ENCODE measurements at regions not wholly inside any gene's neighbourhood (a gene's known extent, or its start where the extent isn't known, plus 50 kb on each side); places are given as distances from the start of the nearest gene placed in this dataset.

- Histone ChIP-seq H3K36me3 (no peaks in the 10 kb centered on the region), H3K4me3 (no peak overlapping the region), H3K27ac (no peak overlapping the region), H3K4me1 (no peaks in the 10 kb centered on the region), H3K9me3 (no peaks in the 10 kb centered on the region), H3K27me3 (no peaks in the 10 kb centered on the region)
- TF ChIP-seq POLR2AphosphoS5 (IDR thresholded peaks at IDR 0.05) = no peak
- no peak for TF ChIP-seq CTCF (IDR thresholded peaks at IDR 0.05)
- TF ChIP-seq EP300 (IDR thresholded peaks at IDR 0.05) = no peak
- TF ChIP-seq POLR2A (IDR thresholded peaks at IDR 0.05) = no peak
- no peak for DNase-seq (ENCODE audit: low spot score in 2 of 2)
These were observed 788.5 kb upstream of the LRRTM1 start for GRCh38 chr2:81093031-81093430.

- H3K4me3 ChIP-seq = no peak overlapping the region
- peaks cover 4% of the 10 kb centered on the region for H3K9me3 ChIP-seq
- no peak for TF ChIP-seq EP300 (IDR thresholded peaks at IDR 0.05)
- TF ChIP-seq POLR2A (IDR thresholded peaks at IDR 0.05) = no peak
- no peak for TF ChIP-seq CTCF (IDR thresholded peaks at IDR 0.05)
- WGBS = 48% methylated on average over 3 of the region's 3 CpGs
- no peaks in the 10 kb centered on the region for H3K4me1 ChIP-seq
- H3K27me3 ChIP-seq = no peaks in the 10 kb centered on the region
- no peak overlapping the region for H3K27ac ChIP-seq
- H3K36me3 ChIP-seq = no peaks in the 10 kb centered on the region
- no peak for DNase-seq (ENCODE audit: low spot score in 2 of 2)
These were observed 783.1 kb upstream of the LRRTM1 start for GRCh38 chr2:81087646-81088045.

GRCh38 chr2:81084101-81084500, 779.5 kb upstream of the LRRTM1 start:
- Histone ChIP-seq H3K9me3 (peaks cover 8% of the 10 kb centered on the region), H3K36me3 (no peaks in the 10 kb centered on the region), H3K27me3 (no peaks in the 10 kb centered on the region), H3K4me1 (no peaks in the 10 kb centered on the region), H3K27ac (no peak overlapping the region), H3K4me3 (no peak overlapping the region)
- DNase-seq (ENCODE audit: low spot score in 2 of 2) = no peak
- TF ChIP-seq EP300 (IDR thresholded peaks at IDR 0.05) = no peak
- TF ChIP-seq CTCF (IDR thresholded peaks at IDR 0.05) = no peak
- no peak for TF ChIP-seq POLR2AphosphoS5 (IDR thresholded peaks at IDR 0.05)
- no peak for TF ChIP-seq POLR2A (IDR thresholded peaks at IDR 0.05)
- WGBS = 20% methylated on average over 1 of the region's 1 CpG

GRCh38 chr2:81078631-81079030, 774.1 kb upstream of the LRRTM1 start:
- no peaks in the 10 kb centered on the region for H3K27me3 ChIP-seq
- H3K4me1 ChIP-seq = no peaks in the 10 kb centered on the region
- H3K36me3 ChIP-seq = no peaks in the 10 kb centered on the region
- no peak overlapping the region for H3K4me3 ChIP-seq
- no peak overlapping the region for H3K27ac ChIP-seq
- WGBS = 84% methylated on average over 2 of the region's 2 CpGs
- TF ChIP-seq EP300 (IDR thresholded peaks at IDR 0.05) = no peak
- DNase-seq (ENCODE audit: low spot score in 2 of 2) = no peak
- H3K9me3 ChIP-seq = peaks cover 4% of the 10 kb centered on the region

- Histone ChIP-seq H3K27me3 (no peaks in the 10 kb centered on the region), H3K36me3 (no peaks in the 10 kb centered on the region), H3K4me3 (no peak overlapping the region), H3K27ac (no peak overlapping the region), H3K9me3 (peaks cover 4% of the 10 kb centered on the region), H3K4me1 (no peaks in the 10 kb centered on the region)
- no peak for TF ChIP-seq POLR2AphosphoS5 (IDR thresholded peaks at IDR 0.05)
- TF ChIP-seq POLR2A (IDR thresholded peaks at IDR 0.05) = no peak
- no peak for TF ChIP-seq CTCF (IDR thresholded peaks at IDR 0.05)
- no peak for TF ChIP-seq EP300 (IDR thresholded peaks at IDR 0.05)
- DNase-seq (ENCODE audit: low spot score in 2 of 2) = no peak
- 66% methylated on average over 4 of the region's 4 CpGs for WGBS
These were observed 773.5 kb upstream of the LRRTM1 start for GRCh38 chr2:81078102-81078501.

GRCh38 chr2:81077396-81077795, 772.8 kb upstream of the LRRTM1 start:
- H3K27ac ChIP-seq = no peak overlapping the region
- H3K4me3 ChIP-seq = no peak overlapping the region
- DNase-seq (ENCODE audit: low spot score in 2 of 2) = no peak
- H3K27me3 ChIP-seq = no peaks in the 10 kb centered on the region
- no peaks in the 10 kb centered on the region for H3K36me3 ChIP-seq
- H3K4me1 ChIP-seq = no peaks in the 10 kb centered on the region
- WGBS = 62% methylated on average over 5 of the region's 5 CpGs
- H3K9me3 ChIP-seq = peaks cover 4% of the 10 kb centered on the region
- TF ChIP-seq EP300 (IDR thresholded peaks at IDR 0.05) (no peak), CTCF (IDR thresholded peaks at IDR 0.05) (no peak), POLR2A (IDR thresholded peaks at IDR 0.05) (no peak), POLR2AphosphoS5 (IDR thresholded peaks at IDR 0.05) (no peak)
